ENCODE measurements at regions not wholly inside any gene's neighbourhood (a gene's known extent, or its start where the extent isn't known, plus 50 kb on each side); places are given as distances from the start of the nearest gene placed in this dataset.

- WGBS, 2 experiments (ENCODE audit: low coverage in 1 of 2, low lambda C conversion rate in 2 of 2, missing lambda C conversion rate in 2 of 2), result 95% methylated on average over 2 of the region's 2 CpGs
- no peak overlapping the region for H3K4me2 ChIP-seq (ENCODE audit: unreplicated experiment)
- DNase-seq, result no peak
Observed at GRCh38 chr10:4683137-4683536, 142.9 kb upstream of the AKR1E2 start.

GRCh38 chr10:4678951-4679671, 146.9 kb upstream of the AKR1E2 start:
- Histone ChIP-seq H3K9me3 (ENCODE audit: low read depth) (no peaks in the 10 kb centered on the region), H3K79me2 (ENCODE audit: insufficient read depth) (peaks cover 6% of the 10 kb centered on the region; the same call in 1 of the 2 replicates), H2AFZ (peak overlapping the region; percentile 31; the same call in 1 of the 2 replicates), H3K4me3 (no peak overlapping the region), H3K4me1 (ENCODE audit: insufficient read depth) (peaks cover 22% of the 10 kb centered on the region), H3K9ac (no peak overlapping the region; the same call in 1 of the 2 replicates), H3F3A (ENCODE audit: insufficient read depth) (peaks cover 19% of the 10 kb centered on the region), H3K9me2 (ENCODE audit: insufficient read depth) (no peaks in the 10 kb centered on the region), H3K27ac (peak overlapping the region; percentile 98), H3K36me3 (ENCODE audit: low read depth) (no peaks in the 10 kb centered on the region), H4K20me1 (ENCODE audit: insufficient read depth) (no peaks in the 10 kb centered on the region), H3K27me3 (replicated peaks; ENCODE audit: insufficient read depth) (no peaks in the 10 kb centered on the region), H3K4me2 (ENCODE audit: unreplicated experiment) (no peak overlapping the region)
- TF ChIP-seq EZH2phosphoT487 (IDR thresholded peaks at IDR 0.05; ENCODE audit: insufficient read depth, low read depth) (no peak), EZH2 (IDR thresholded peaks at IDR 0.05; ENCODE audit: insufficient read depth, poor library complexity, severe bottlenecking) (no peak)
- in situ Hi-C loops (cut with MboI), result loop anchor here (10.0 kb wide), 1 partner anchor 86 kb away; no protein-coding TSS in a partner anchor
- DNase-seq, result no peak
- 98 to 99% methylated on average over 11 of the region's 11 CpGs for WGBS, 2 experiments (ENCODE audit: low coverage in 1 of 2, low lambda C conversion rate in 2 of 2, missing lambda C conversion rate in 2 of 2)

More at GRCh38 chr10:4683137-4683536, 142.9 kb upstream of the AKR1E2 start:
- Histone ChIP-seq H3K4me3 (no peak overlapping the region), H3K9ac (no peak overlapping the region), H2AFZ (no peak overlapping the region), H3K4me1 (ENCODE audit: insufficient read depth) (peaks cover 48% of the 10 kb centered on the region), H3K9me3 (ENCODE audit: low read depth) (no peaks in the 10 kb centered on the region), H3K27ac (no peak overlapping the region), H3K27me3 (replicated peaks; ENCODE audit: insufficient read depth) (no peaks in the 10 kb centered on the region), H3K79me2 (ENCODE audit: insufficient read depth) (no peaks in the 10 kb centered on the region), H4K20me1 (ENCODE audit: insufficient read depth) (no peaks in the 10 kb centered on the region), H3F3A (ENCODE audit: insufficient read depth) (peaks cover 36% of the 10 kb centered on the region), H3K9me2 (ENCODE audit: insufficient read depth) (no peaks in the 10 kb centered on the region), H3K36me3 (ENCODE audit: low read depth) (no peaks in the 10 kb centered on the region)
- TF ChIP-seq EZH2 (IDR thresholded peaks at IDR 0.05; ENCODE audit: insufficient read depth, poor library complexity, severe bottlenecking) (no peak), EZH2phosphoT487 (IDR thresholded peaks at IDR 0.05; ENCODE audit: insufficient read depth, low read depth) (no peak)
- in situ Hi-C loops (cut with MboI), result no loop called here

GRCh38 chr10:4678023-4678950, 147.7 kb upstream of the AKR1E2 start:
- Histone ChIP-seq H3K9ac (peak overlapping the region; percentile 81), H3K27me3 (replicated peaks; ENCODE audit: insufficient read depth) (no peaks in the 10 kb centered on the region), H3F3A (ENCODE audit: insufficient read depth) (peaks cover 19% of the 10 kb centered on the region), H3K4me1 (ENCODE audit: insufficient read depth) (peaks cover 17% of the 10 kb centered on the region), H3K9me2 (ENCODE audit: insufficient read depth) (no peaks in the 10 kb centered on the region), H3K4me3 (peak overlapping the region; percentile 66), H2AFZ (peak overlapping the region; percentile 31; the same call in 1 of the 2 replicates), H3K36me3 (ENCODE audit: low read depth) (no peaks in the 10 kb centered on the region), H3K79me2 (ENCODE audit: insufficient read depth) (peaks cover 10% of the 10 kb centered on the region; the same call in 1 of the 2 replicates), H4K20me1 (ENCODE audit: insufficient read depth) (no peaks in the 10 kb centered on the region), H3K27ac (peak overlapping the region; percentile 98), H3K9me3 (ENCODE audit: low read depth) (no peaks in the 10 kb centered on the region), H3K4me2 (ENCODE audit: unreplicated experiment) (peak overlapping the region; percentile 93)
- WGBS, 2 experiments (ENCODE audit: low coverage in 1 of 2, low lambda C conversion rate in 2 of 2, missing lambda C conversion rate in 2 of 2), result 54% methylated on average over 11 of the region's 11 CpGs
- no peak for TF ChIP-seq EZH2phosphoT487 (IDR thresholded peaks at IDR 0.05; ENCODE audit: insufficient read depth, low read depth)
- no peak for TF ChIP-seq EZH2 (IDR thresholded peaks at IDR 0.05; ENCODE audit: insufficient read depth, poor library complexity, severe bottlenecking)
- in situ Hi-C loops (cut with MboI), result loop anchor here (10.0 kb wide), 1 partner anchor 87 kb away; no protein-coding TSS in a partner anchor
- DNase-seq, result peak; percentile 87
